Heart left ventricle (tissue), 16 donors: ENCODE measurements at regions not wholly inside any gene's neighbourhood (a gene's known extent, or its start where the extent isn't known, plus 50 kb on each side); places are given as distances from the start of the nearest gene placed in this dataset.

ENCODE experiments used
- ATAC-seq, 4 donors: fragments of 200-7000 bp; cut with Tn5 transposase; one replicate each; pipeline ENCODE4 v1.9.1; 2020 to 2022; ENCODE audit warnings: moderate library complexity in 4 of 4, mild to moderate bottlenecking in 3 of 4, moderate number of reproducible peaks in 1 of 4
- DNase-seq, 5 donors: peaks; one replicate each; pipeline ENCODE4 v3.0.0-alpha.2; 2020
- H3K27ac ChIP-seq, 12 donors: fragments of 200-600 bp; sonication (generic) in 4 of 12; one replicate each; pipeline versions ENCODE4 v1.5.0 to v1.8.0; 2016 to 2022; ENCODE audit warnings: mild to moderate bottlenecking in 2 of 12
- H3K27me3 ChIP-seq, 9 donors: fragments of 200-600 bp; sonication (generic) in 2 of 9; one replicate each; pipeline versions ENCODE4 v1.5.1 to v1.8.0; 2016 to 2022; ENCODE audit warnings: mild to moderate bottlenecking in 3 of 9
- H3K36me3 ChIP-seq, 9 donors: fragments of 200-600 bp; sonication (generic) in 2 of 9; one replicate each; pipeline versions ENCODE4 v1.5.0 to v1.8.0; 2018 to 2022; ENCODE audit warnings: mild to moderate bottlenecking in 2 of 9
- H3K4me1 ChIP-seq, 12 donors: fragments of 200-600 bp; sonication (generic) in 4 of 12; one replicate each; pipeline versions ENCODE4 v1.5.0 to v1.8.0; 2016 to 2022; ENCODE audit warnings: mild to moderate bottlenecking in 3 of 12
- H3K4me3 ChIP-seq, 12 donors: fragments of 200-600 bp; sonication (generic) in 4 of 12; one replicate each; pipeline versions ENCODE4 v1.5.0 to v1.8.0; 2017 to 2022; ENCODE audit warnings: mild to moderate bottlenecking in 9 of 12, moderate library complexity in 4 of 12
- H3K9me3 ChIP-seq, 12 donors: fragments of 200-600 bp; sonication (generic) in 4 of 12; one replicate each; pipeline versions ENCODE4 v1.5.0 to v1.8.0; 2016 to 2022; ENCODE audit warnings: mild to moderate bottlenecking in 1 of 12
- CTCF ChIP-seq, 12 donors: fragments of 200-600 bp; sonication (generic) in 4 of 12; IDR thresholded peaks; one replicate each; pipeline versions ENCODE4 v1.5.0 to v1.8.0; 2018 to 2022; ENCODE audit warnings: antibody characterized with exemption in 12 of 12, mild to moderate bottlenecking in 5 of 12
- POLR2A ChIP-seq, 2 donors: fragments of 450-650 bp; IDR thresholded peaks; one replicate each; pipeline ENCODE4 v1.6.1; 2017; ENCODE audit warnings: antibody characterized with exemption in 2 of 2, mild to moderate bottlenecking in 2 of 2, moderate library complexity in 2 of 2
- WGBS, 4 donors: extraction: QIAGEN DNeasy Blood & Tissue Kit in 2 of 4; methylation state at CpG; one replicate each; pipeline versions ENCODE4 v1.1.5 to v1.1.7; 2013 to 2018; 5-methylcytosine and 5-hydroxymethylcytosine counted together
- intact Hi-C, 10 donors: fragments of 100-400 bp; cut with DNase I; formaldehyde crosslinking; loops; one replicate each; pipeline versions ENCODE4 v1.11.1 to v1.14.2; 2022
- donor health status: ischemic (EF 13 %, LVEDD 7.1; RV severe dilation, severe dysfunction).
- donor health status: healthy with polysubstance abuse.
- donor health status: DM: no; HTN: yes; CAD: no.
- donor health status: DM: no; HTN: no; CAD: no.
- donor health status: ischemic (EF 25% LVEDD 6.9; RV normal size, moderate dysfunction).
- donor health status: ischemic (EF 25% LVEDD 5.7; RV mildly dilated, moderate dysfunction).
- donor health status: healthy.
- donor health status: DM: yes; HTN: yes; CAD: no.
- donor health status: ischemic (EF 35%, LVEDD 5.7; RV mildly dilated, moderate dysfunction).
- donor health status: nonischemic (EF 11% LVEDD 7.7; RV severe dilation, severe dysfunction).
- donor health status: DM: yes; HTN: yes; CAD: no.
- donor health status: PGD.
- donor health status: ischemic (EF 29% LVEDD 5.4; RV normal size, mild dysfunction).
- donor health status: nonischemic (EF 23%, LVEDD 6.1; RV moderate dilation, normal function).

GRCh38 chr21:39120876-39121599 is 62.2 kb downstream of the PSMG1 start:
- Histone ChIP-seq H3K9me3 (peaks cover 0 to 23% (median 9%) of the 10 kb centered on the region in 12 donors), H3K4me1 (peaks cover 0 to 18% (median 8%) of the 10 kb centered on the region in 12 donors), H3K36me3 (no peaks in the 10 kb centered on the region), H3K27me3 (no peaks in the 10 kb centered on the region), H3K4me3 (no peak overlapping the region), H3K27ac (no peak overlapping the region)
- no peak for DNase-seq
- TF ChIP-seq POLR2A (IDR thresholded peaks at IDR 0.05) (no peak), CTCF (IDR thresholded peaks at IDR 0.05) (peak in 1 of 12 donors; percentile 4)
- no peak for ATAC-seq
- 67 to 80% (median 73%) methylated on average over 9 to 10 of the region's 10 CpGs for WGBS, 4 donors
- intact Hi-C loops: loop anchor here in 4 of 10 donors (5.0 to 10.0 kb wide), 4 partner anchors 34 to 316 kb away; partner anchors contain the start of gene ETS2 (in 1 of the 4)

- no peak overlapping the region for H3K4me3 ChIP-seq
- DNase-seq (no peak), ATAC-seq (no peak)
- TF ChIP-seq CTCF (IDR thresholded peaks at IDR 0.05) (no peak), POLR2A (IDR thresholded peaks at IDR 0.05) (no peak)
- H3K27me3 ChIP-seq: no peaks in the 10 kb centered on the region
- WGBS, 4 donors: 87 to 93% (median 92%) methylated on average over 6 of the region's 6 CpGs
- peaks cover 0 to 23% (median 9%) of the 10 kb centered on the region in 12 donors for H3K9me3 ChIP-seq
- no peaks in the 10 kb centered on the region for H3K36me3 ChIP-seq
- no peak overlapping the region for H3K27ac ChIP-seq
- peaks cover 0 to 12% (median 6%) of the 10 kb centered on the region in 12 donors for H3K4me1 ChIP-seq
- intact Hi-C loops: loop anchor here in 4 of 10 donors (5.0 to 10.0 kb wide), 4 partner anchors 33 to 315 kb away; partner anchors contain the start of gene ETS2 (in 1 of the 4)
Observed at GRCh38 chr21:39119891-39120290, 63.4 kb downstream of the PSMG1 start.

GRCh38 chr21:39118604-39119215 is 64.5 kb downstream of the PSMG1 start:
- 80 to 91% (median 86%) methylated on average over 5 to 8 of the region's 8 CpGs for WGBS, 4 donors
- intact Hi-C loops: no loop called here
- DNase-seq (peak in 1 of 5 donors; percentile 4), ATAC-seq (no peak)
- Histone ChIP-seq H3K4me3 (no peak overlapping the region), H3K27ac (no peak overlapping the region), H3K9me3 (peaks cover 0 to 19% (median 9%) of the 10 kb centered on the region in 12 donors), H3K36me3 (no peaks in the 10 kb centered on the region), H3K27me3 (no peaks in the 10 kb centered on the region), H3K4me1 (peaks cover 0 to 11% (median 0%) of the 10 kb centered on the region in 12 donors)
- TF ChIP-seq CTCF (IDR thresholded peaks at IDR 0.05) (no peak), POLR2A (IDR thresholded peaks at IDR 0.05) (no peak)

GRCh38 chr21:39118061-39118460 is 65.2 kb downstream of the PSMG1 start:
- WGBS, 4 donors: 94 to 98% (median 96%) methylated on average over 10 of the region's 10 CpGs
- intact Hi-C loops: no loop called here
- H3K4me3 ChIP-seq: no peak overlapping the region

More at GRCh38 chr21:39118061-39118460, 65.2 kb downstream of the PSMG1 start:
- H3K9me3 ChIP-seq: peaks cover 0 to 13% (median 4%) of the 10 kb centered on the region in 12 donors
- ATAC-seq (no peak), DNase-seq (no peak)
- H3K27me3 ChIP-seq: no peaks in the 10 kb centered on the region
- no peaks in the 10 kb centered on the region for H3K36me3 ChIP-seq
- no peak for TF ChIP-seq CTCF (IDR thresholded peaks at IDR 0.05)
- no peak for TF ChIP-seq POLR2A (IDR thresholded peaks at IDR 0.05)
- H3K27ac ChIP-seq: no peak overlapping the region
- peaks cover 0 to 17% (median 0%) of the 10 kb centered on the region in 12 donors for H3K4me1 ChIP-seq
